Osteoblast (primary cell): ENCODE measurements at regions not wholly inside any gene's neighbourhood (a gene's known extent, or its start where the extent isn't known, plus 50 kb on each side); places are given as distances from the start of the nearest gene placed in this dataset.

Source experiments
- DNase-seq: peaks from one replicate; pipeline ENCODE4 v3.0.0; 2011; ENCODE audit warnings: low spot score, mixed read lengths; ENCODE audit not compliant: insufficient read length; ENCODE audit errors: missing footprints
- H2AFZ ChIP-seq: 2 replicates; pipeline ENCODE4 v1.6.0; 2011; ENCODE audit warnings: mild to moderate bottlenecking, low read length
- H3K27ac ChIP-seq: 2 replicates; pipeline ENCODE4 v1.5.1; 2011; ENCODE audit warnings: mild to moderate bottlenecking, low read depth, low read length, moderate library complexity
- H3K27me3 ChIP-seq: 2 replicates; pipeline ENCODE4 v1.6.0; 2012; ENCODE audit warnings: mild to moderate bottlenecking, control low read depth, inconsistent platforms, low read length, moderate library complexity; ENCODE audit not compliant: insufficient read depth
- H3K36me3 ChIP-seq: 2 replicates; pipeline ENCODE4 v1.5.1; 2011; ENCODE audit warnings: mild to moderate bottlenecking, low read length, control low read depth, moderate library complexity; ENCODE audit not compliant: insufficient read depth
- H3K4me1 ChIP-seq: 2 replicates; pipeline ENCODE4 v1.5.1; 2011; ENCODE audit warnings: mild to moderate bottlenecking, low read length, control low read depth, moderate library complexity; ENCODE audit not compliant: insufficient read depth
- H3K4me2 ChIP-seq: 2 replicates; pipeline ENCODE4 v1.6.0; 2011; ENCODE audit warnings: mild to moderate bottlenecking, low read length; ENCODE audit not compliant: insufficient read depth
- H3K4me3 ChIP-seq: fragments of 200-600 bp; sonication (generic); 3 replicates; pipeline ENCODE4 v1.5.1; 2012; ENCODE audit warnings: mild to moderate bottlenecking, low read length, inconsistent platforms; ENCODE audit not compliant: insufficient read depth
- H3K79me2 ChIP-seq: 2 replicates; pipeline ENCODE4 v1.6.0; 2012; ENCODE audit warnings: mild to moderate bottlenecking, low read length, control low read depth, inconsistent platforms; ENCODE audit not compliant: insufficient read depth
- H3K9me3 ChIP-seq: 2 replicates; pipeline ENCODE4 v1.5.1; 2011; ENCODE audit warnings: low read depth, low read length, control low read depth
- H4K20me1 ChIP-seq: 2 replicates; pipeline ENCODE4 v1.6.0; 2012; ENCODE audit warnings: mild to moderate bottlenecking, low read length, control low read depth; ENCODE audit not compliant: insufficient read depth
- TF ChIP-seq, protein P1 (sequence below): IDR thresholded peaks from 2 replicates; pipeline ENCODE4 v1.5.1; 2011; ENCODE audit warnings: mild to moderate bottlenecking, low read depth, low read length, moderate library complexity; ENCODE audit errors: extremely low read depth

DNA sequence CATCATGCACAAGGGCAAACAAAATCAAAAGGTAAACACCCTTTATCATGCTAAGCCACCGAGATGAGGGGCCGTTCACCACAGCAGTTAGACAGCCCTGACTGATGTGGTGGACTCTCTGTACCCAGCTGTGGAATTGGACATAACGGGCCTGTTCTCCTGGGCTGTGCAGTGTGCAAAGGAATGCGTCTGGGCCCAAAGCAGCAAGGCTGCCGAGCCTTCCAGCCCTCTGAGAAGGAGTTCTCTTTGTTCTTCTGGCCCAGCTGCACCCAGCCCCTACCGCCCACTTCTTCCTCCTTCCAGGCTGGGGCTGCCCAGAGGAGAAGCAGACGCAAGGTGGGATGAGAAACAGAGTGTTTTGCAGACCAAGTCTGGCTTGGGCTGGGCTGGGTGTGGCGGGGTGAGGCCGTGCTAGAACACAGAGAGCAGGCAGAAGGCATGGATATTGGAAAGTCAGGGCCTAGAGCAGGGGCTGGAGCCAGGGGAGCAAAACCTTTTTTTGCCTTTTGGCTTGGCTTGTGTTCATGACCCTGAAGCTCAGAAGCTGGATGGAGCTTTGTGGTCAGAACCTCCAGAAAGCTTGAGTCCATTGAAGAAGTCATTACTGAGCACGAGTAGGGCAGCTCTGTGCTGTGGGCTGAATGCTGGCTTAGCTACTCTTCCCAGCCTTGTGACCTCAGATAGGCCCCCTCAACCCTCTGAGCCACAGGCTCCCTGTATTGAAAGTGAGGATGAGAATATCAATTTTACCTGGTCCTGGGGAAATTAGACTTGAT lies 49.8 kb upstream of the SH3PXD2B start:
- H2AFZ ChIP-seq = no peak overlapping the region
- H3K4me2 ChIP-seq = no peak overlapping the region
- TF ChIP-seq, protein P1, sequence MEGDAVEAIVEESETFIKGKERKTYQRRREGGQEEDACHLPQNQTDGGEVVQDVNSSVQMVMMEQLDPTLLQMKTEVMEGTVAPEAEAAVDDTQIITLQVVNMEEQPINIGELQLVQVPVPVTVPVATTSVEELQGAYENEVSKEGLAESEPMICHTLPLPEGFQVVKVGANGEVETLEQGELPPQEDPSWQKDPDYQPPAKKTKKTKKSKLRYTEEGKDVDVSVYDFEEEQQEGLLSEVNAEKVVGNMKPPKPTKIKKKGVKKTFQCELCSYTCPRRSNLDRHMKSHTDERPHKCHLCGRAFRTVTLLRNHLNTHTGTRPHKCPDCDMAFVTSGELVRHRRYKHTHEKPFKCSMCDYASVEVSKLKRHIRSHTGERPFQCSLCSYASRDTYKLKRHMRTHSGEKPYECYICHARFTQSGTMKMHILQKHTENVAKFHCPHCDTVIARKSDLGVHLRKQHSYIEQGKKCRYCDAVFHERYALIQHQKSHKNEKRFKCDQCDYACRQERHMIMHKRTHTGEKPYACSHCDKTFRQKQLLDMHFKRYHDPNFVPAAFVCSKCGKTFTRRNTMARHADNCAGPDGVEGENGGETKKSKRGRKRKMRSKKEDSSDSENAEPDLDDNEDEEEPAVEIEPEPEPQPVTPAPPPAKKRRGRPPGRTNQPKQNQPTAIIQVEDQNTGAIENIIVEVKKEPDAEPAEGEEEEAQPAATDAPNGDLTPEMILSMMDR = no peak
- no peaks in the 10 kb centered on the region for H3K79me2 ChIP-seq
- peaks cover 27% of the 10 kb centered on the region for H3K27me3 ChIP-seq
- no peaks in the 10 kb centered on the region for H4K20me1 ChIP-seq
- H3K4me3 ChIP-seq = no peak overlapping the region
- DNase-seq = no peak
- H3K27ac ChIP-seq = no peak overlapping the region
- no peaks in the 10 kb centered on the region for H3K4me1 ChIP-seq
- H3K9me3 ChIP-seq = no peaks in the 10 kb centered on the region
- H3K36me3 ChIP-seq = no peaks in the 10 kb centered on the region
